ENCODE measurements at regions not wholly inside any gene's neighbourhood (a gene's known extent, or its start where the extent isn't known, plus 50 kb on each side); places are given as distances from the start of the nearest gene placed in this dataset.

DNA sequence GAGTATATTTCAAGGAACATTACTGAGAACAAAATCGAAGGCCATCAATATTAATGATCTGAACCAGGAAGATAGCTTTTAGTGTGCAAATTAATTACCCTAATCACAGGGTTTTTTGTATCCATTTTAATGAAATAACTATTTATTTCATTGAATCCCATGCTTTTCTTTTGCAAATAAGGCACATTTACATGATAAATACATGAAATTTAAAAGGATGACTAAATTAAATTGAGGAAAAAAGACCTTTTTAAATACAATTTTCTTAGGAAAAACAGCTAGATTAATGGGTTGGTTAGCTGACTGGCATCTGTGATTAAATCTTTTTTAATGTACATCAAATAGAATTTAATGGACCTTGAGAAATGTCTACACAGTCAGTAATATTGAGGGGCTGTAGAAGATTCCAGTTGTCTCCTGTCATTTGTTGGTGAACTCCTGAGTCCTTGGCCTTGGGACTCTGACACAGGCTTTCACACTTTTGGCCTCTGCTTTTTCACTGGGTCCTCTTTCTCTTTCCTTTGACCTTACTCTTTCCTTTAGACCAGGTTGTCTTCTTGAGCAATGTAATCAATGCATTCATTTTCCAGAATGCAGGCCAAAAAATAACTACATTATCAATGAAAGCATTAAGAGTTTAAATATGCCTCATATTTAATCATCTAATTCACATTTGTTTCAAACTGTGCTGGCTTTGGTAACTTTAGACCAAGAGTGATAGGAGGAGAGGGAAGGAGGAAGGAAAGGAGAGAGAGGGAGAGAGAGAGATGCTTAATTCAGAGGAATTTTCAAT, 511.5 kb downstream of the ZNF608 start:
- H4K20me1 ChIP-seq (ENCODE audit: insufficient read depth, low read length), result no peaks in the 10 kb centered on the region
- Mint-ChIP-seq H3K27ac (no peak overlapping the region), H3K4me3 (no peak overlapping the region), H3K9me3 (peaks cover 0 to 8% (median 2%) of the 10 kb centered on the region in 7 donors), H3K36me3 (no peaks in the 10 kb centered on the region), H3K4me1 (no peaks in the 10 kb centered on the region), H3K27me3 (ENCODE audit: low read depth in 3 of 3) (peaks cover 0 to 1% (median 0%) of the 10 kb centered on the region in 3 donors)
- no peak overlapping the region for H2AFZ ChIP-seq (ENCODE audit: insufficient read depth, low read depth, low read length, poor library complexity, severe bottlenecking)
- H3K79me2 ChIP-seq (ENCODE audit: insufficient read depth, low read length), result no peaks in the 10 kb centered on the region
- H3K36me3 ChIP-seq (replicated peaks in 1 of 2; ENCODE audit: control insufficient read depth in 1 of 2, insufficient read depth in 2 of 2, low read length in 2 of 2), result no peaks in the 10 kb centered on the region
- H3K27me3 ChIP-seq (ENCODE audit: control insufficient read depth in 2 of 2, insufficient read depth in 2 of 2, low read length in 2 of 2), result no peaks in the 10 kb centered on the region
- no peak overlapping the region for H3K4me2 ChIP-seq (replicated peaks; ENCODE audit: extremely low read depth, low read length, poor library complexity, severe bottlenecking)
- H3K9me3 ChIP-seq (replicated peaks in 1 of 2; ENCODE audit: control insufficient read depth in 1 of 2, insufficient read depth in 1 of 2, low read length in 2 of 2), result peaks cover 3 to 8% of the 10 kb centered on the region in 2 donors
- no peaks in the 10 kb centered on the region for H3K4me1 ChIP-seq (ENCODE audit: control insufficient read depth in 1 of 2, insufficient read depth in 2 of 2, low read length in 2 of 2)
- H3K4me3 ChIP-seq (replicated peaks in 1 of 3; ENCODE audit: low read depth in 2 of 3, low read length in 3 of 3), result no peak overlapping the region
- no peak overlapping the region for H3K9ac ChIP-seq (ENCODE audit: insufficient read depth, low read length, poor library complexity, severe bottlenecking)
- no CpG with 5 or more reads among the region's 1 CpG for WGBS (ENCODE audit: insufficient coverage)
- no peak for DNase-seq
- H3K27ac ChIP-seq (ENCODE audit: low read depth in 1 of 2, low read length in 2 of 2), result no peak overlapping the region
- intact Hi-C loops (cut with micrococcal nuclease), result no loop called here
- TF ChIP-seq, protein P1, sequence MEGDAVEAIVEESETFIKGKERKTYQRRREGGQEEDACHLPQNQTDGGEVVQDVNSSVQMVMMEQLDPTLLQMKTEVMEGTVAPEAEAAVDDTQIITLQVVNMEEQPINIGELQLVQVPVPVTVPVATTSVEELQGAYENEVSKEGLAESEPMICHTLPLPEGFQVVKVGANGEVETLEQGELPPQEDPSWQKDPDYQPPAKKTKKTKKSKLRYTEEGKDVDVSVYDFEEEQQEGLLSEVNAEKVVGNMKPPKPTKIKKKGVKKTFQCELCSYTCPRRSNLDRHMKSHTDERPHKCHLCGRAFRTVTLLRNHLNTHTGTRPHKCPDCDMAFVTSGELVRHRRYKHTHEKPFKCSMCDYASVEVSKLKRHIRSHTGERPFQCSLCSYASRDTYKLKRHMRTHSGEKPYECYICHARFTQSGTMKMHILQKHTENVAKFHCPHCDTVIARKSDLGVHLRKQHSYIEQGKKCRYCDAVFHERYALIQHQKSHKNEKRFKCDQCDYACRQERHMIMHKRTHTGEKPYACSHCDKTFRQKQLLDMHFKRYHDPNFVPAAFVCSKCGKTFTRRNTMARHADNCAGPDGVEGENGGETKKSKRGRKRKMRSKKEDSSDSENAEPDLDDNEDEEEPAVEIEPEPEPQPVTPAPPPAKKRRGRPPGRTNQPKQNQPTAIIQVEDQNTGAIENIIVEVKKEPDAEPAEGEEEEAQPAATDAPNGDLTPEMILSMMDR (IDR thresholded peaks at IDR 0.05), result no peak

DNA sequence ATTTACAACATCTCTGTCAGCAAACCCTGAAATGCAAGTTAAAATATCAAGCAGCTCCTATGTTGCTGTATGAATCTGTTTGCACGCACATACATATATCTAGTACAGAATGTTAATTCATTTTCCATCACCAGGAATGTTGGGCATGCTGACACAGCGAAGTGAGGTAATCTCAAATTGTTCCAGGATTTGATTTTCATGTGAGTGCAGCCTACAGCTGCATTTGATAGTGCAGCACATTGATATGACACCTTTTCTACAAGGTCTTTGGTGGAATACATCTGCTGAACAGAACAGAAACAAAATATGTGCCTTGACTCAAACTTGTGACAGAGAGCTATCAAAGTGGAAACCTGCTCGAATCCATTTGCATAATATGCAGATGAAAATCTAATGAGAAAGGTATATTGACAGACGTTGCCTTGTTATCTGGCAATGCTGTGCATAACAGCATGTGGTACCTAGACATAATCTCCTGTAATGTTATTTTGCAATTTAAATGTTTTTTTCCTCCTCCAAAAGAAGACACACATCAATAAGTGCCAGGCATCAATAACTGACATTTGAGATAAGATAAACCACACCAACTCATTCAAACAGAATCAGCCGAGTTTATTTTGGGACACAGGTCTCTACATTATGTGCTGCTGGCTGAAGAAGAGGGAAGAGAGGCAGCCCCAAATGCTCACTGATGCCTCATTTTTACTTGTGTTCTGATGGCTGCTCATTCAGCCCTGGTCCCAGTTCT, 512.2 kb downstream of the ZNF608 start:
- DNase-seq, result no peak
- no peak overlapping the region for H3K4me3 ChIP-seq (replicated peaks in 1 of 3; ENCODE audit: low read depth in 2 of 3, low read length in 3 of 3)
- H3K79me2 ChIP-seq (ENCODE audit: insufficient read depth, low read length), result no peaks in the 10 kb centered on the region
- no peak overlapping the region for H2AFZ ChIP-seq (ENCODE audit: insufficient read depth, low read depth, low read length, poor library complexity, severe bottlenecking)
- no peaks in the 10 kb centered on the region for H3K4me1 ChIP-seq (ENCODE audit: control insufficient read depth in 1 of 2, insufficient read depth in 2 of 2, low read length in 2 of 2)
- Mint-ChIP-seq H3K27ac (no peak overlapping the region), H3K4me1 (no peaks in the 10 kb centered on the region), H3K27me3 (ENCODE audit: low read depth in 3 of 3) (peaks cover 0 to 1% (median 0%) of the 10 kb centered on the region in 3 donors), H3K36me3 (no peaks in the 10 kb centered on the region), H3K4me3 (no peak overlapping the region), H3K9me3 (peaks cover 0 to 15% (median 2%) of the 10 kb centered on the region in 7 donors)
- H3K27me3 ChIP-seq (ENCODE audit: control insufficient read depth in 2 of 2, insufficient read depth in 2 of 2, low read length in 2 of 2), result no peaks in the 10 kb centered on the region
- no peak overlapping the region for H3K27ac ChIP-seq (ENCODE audit: low read depth in 1 of 2, low read length in 2 of 2)
- TF ChIP-seq, protein P1 (IDR thresholded peaks at IDR 0.05), result no peak
- H3K9ac ChIP-seq (ENCODE audit: insufficient read depth, low read length, poor library complexity, severe bottlenecking), result no peak overlapping the region
- H3K36me3 ChIP-seq (replicated peaks in 1 of 2; ENCODE audit: control insufficient read depth in 1 of 2, insufficient read depth in 2 of 2, low read length in 2 of 2), result no peaks in the 10 kb centered on the region
- intact Hi-C loops (cut with micrococcal nuclease), result no loop called here
- peaks cover 1 to 3% of the 10 kb centered on the region in 2 donors for H3K9me3 ChIP-seq (replicated peaks in 1 of 2; ENCODE audit: control insufficient read depth in 1 of 2, insufficient read depth in 1 of 2, low read length in 2 of 2)
- whole genome bisulfite sequencing (ENCODE audit: insufficient coverage), result 100% methylated on average over 3 of the region's 5 CpGs
- H4K20me1 ChIP-seq (ENCODE audit: insufficient read depth, low read length), result no peaks in the 10 kb centered on the region
- H3K4me2 ChIP-seq (replicated peaks; ENCODE audit: extremely low read depth, low read length, poor library complexity, severe bottlenecking), result no peak overlapping the region

All from CD14-positive monocyte (primary cell).